NCI-H524 treated with DMSO at 0.1 percent for 48 hours (cell line): ENCODE measurements at regions not wholly inside any gene's neighbourhood (a gene's known extent, or its start where the extent isn't known, plus 50 kb on each side); places are given as distances from the start of the nearest gene placed in this dataset.

Experiments used
- DNase-seq: peaks from one replicate; lab custom pipeline; 2025; lab: John Stamatoyannopoulos, UW

GRCh38 chr11:115030166-115030565, 351.8 kb downstream of the NXPE2 start:
- no peak for DNase-seq

- no peak for DNase-seq
Measured at GRCh38 chr11:115036406-115037180, 358.3 kb downstream of the NXPE2 start.

- DNase-seq = peak; percentile 18
Measured at GRCh38 chr11:115042002-115042401, 363.7 kb downstream of the NXPE2 start.

GRCh38 chr11:115047631-115048030, 369.3 kb downstream of the NXPE2 start:
- no peak for DNase-seq

GRCh38 chr11:115049796-115050195, 371.5 kb downstream of the NXPE2 start:
- DNase-seq = no peak

- DNase-seq = no peak
Measured at GRCh38 chr11:115050756-115051155, 372.4 kb downstream of the NXPE2 start.

- no peak for DNase-seq
Measured at GRCh38 chr11:115051938-115052590, 373.7 kb downstream of the NXPE2 start.

- no peak for DNase-seq
Measured at GRCh38 chr11:115052601-115053000, 374.3 kb downstream of the NXPE2 start.

GRCh38 chr11:115054570-115055538, 376.5 kb downstream of the NXPE2 start:
- no peak for DNase-seq

GRCh38 chr11:115056514-115056913, 378.2 kb downstream of the NXPE2 start:
- no peak for DNase-seq

- DNase-seq = no peak
Measured at GRCh38 chr11:115060840-115061239, 382.5 kb downstream of the NXPE2 start.

- DNase-seq = no peak
Measured at GRCh38 chr11:115065314-115065713, 387.0 kb downstream of the NXPE2 start.

- no peak for DNase-seq
Measured at GRCh38 chr11:115065830-115066664, 387.7 kb downstream of the NXPE2 start.

GRCh38 chr11:115067471-115067870, 389.1 kb downstream of the NXPE2 start:
- DNase-seq = no peak

- peak; percentile 75 for DNase-seq
Measured at GRCh38 chr11:115067900-115068530, 389.7 kb downstream of the NXPE2 start.

- no peak for DNase-seq
Measured at GRCh38 chr11:115069599-115069998, 391.3 kb downstream of the NXPE2 start.

- no peak for DNase-seq
Measured at GRCh38 chr11:115075356-115075755, 397.0 kb downstream of the NXPE2 start.

- DNase-seq = no peak
Measured at GRCh38 chr11:115077740-115078139, 399.4 kb downstream of the NXPE2 start.

GRCh38 chr11:115078461-115079438, 400.4 kb downstream of the NXPE2 start:
- no peak for DNase-seq
